ENCODE measurements at regions not wholly inside any gene's neighbourhood (a gene's known extent, or its start where the extent isn't known, plus 50 kb on each side); places are given as distances from the start of the nearest gene placed in this dataset.
A peak's percentile ranks its signal among the peaks of the same experiment; 100 is the strongest.

- TF ChIP-seq CTCF (conservative IDR thresholded peaks at IDR 0.05; ENCODE audit: low read depth, low read length): no peak
- no peak overlapping the region for H3K4me3 ChIP-seq (ENCODE audit: low read depth, low read length)
Observed at GRCh38 chr7:138295049-138295637, 164.9 kb upstream of the TRIM24 start.

GRCh38 chr7:138297526-138297925 is 162.5 kb upstream of the TRIM24 start:
- no peak for DNase-seq (ENCODE audit: low read depth)
- TF ChIP-seq CTCF (conservative IDR thresholded peaks at IDR 0.05; ENCODE audit: low read depth, low read length): no peak
- no peak overlapping the region for H3K4me3 ChIP-seq (ENCODE audit: low read depth, low read length)

More at GRCh38 chr7:138295049-138295637, 164.9 kb upstream of the TRIM24 start:
- DNase-seq (ENCODE audit: low read depth): peak; percentile 10

GRCh38 chr7:138299066-138299465 is 161.0 kb upstream of the TRIM24 start:
- no peak for TF ChIP-seq CTCF (conservative IDR thresholded peaks at IDR 0.05; ENCODE audit: low read depth, low read length)
- no peak overlapping the region for H3K4me3 ChIP-seq (ENCODE audit: low read depth, low read length)
- peak; percentile 30 for DNase-seq (ENCODE audit: low read depth)

- DNase-seq (ENCODE audit: low read depth): no peak
- TF ChIP-seq CTCF (conservative IDR thresholded peaks at IDR 0.05; ENCODE audit: low read depth, low read length): no peak
- no peak overlapping the region for H3K4me3 ChIP-seq (ENCODE audit: low read depth, low read length)
Observed at GRCh38 chr7:138303230-138304070, 156.6 kb upstream of the TRIM24 start.

GRCh38 chr7:138304071-138304320 is 156.1 kb upstream of the TRIM24 start:
- TF ChIP-seq CTCF (conservative IDR thresholded peaks at IDR 0.05; ENCODE audit: low read depth, low read length): no peak
- DNase-seq (ENCODE audit: low read depth): no peak
- H3K4me3 ChIP-seq (ENCODE audit: low read depth, low read length): no peak overlapping the region

- H3K4me3 ChIP-seq (ENCODE audit: low read depth, low read length): no peak overlapping the region
- no peak for TF ChIP-seq CTCF (conservative IDR thresholded peaks at IDR 0.05; ENCODE audit: low read depth, low read length)
- no peak for DNase-seq (ENCODE audit: low read depth)
Observed at GRCh38 chr7:138307633-138308032, 152.4 kb upstream of the TRIM24 start.

GRCh38 chr7:138308136-138308535 is 151.9 kb upstream of the TRIM24 start:
- H3K4me3 ChIP-seq (ENCODE audit: low read depth, low read length): no peak overlapping the region
- no peak for TF ChIP-seq CTCF (conservative IDR thresholded peaks at IDR 0.05; ENCODE audit: low read depth, low read length)
- DNase-seq (ENCODE audit: low read depth): no peak
